ENCODE measurements at regions not wholly inside any gene's neighbourhood (a gene's known extent, or its start where the extent isn't known, plus 50 kb on each side); places are given as distances from the start of the nearest gene placed in this dataset.

DNA sequence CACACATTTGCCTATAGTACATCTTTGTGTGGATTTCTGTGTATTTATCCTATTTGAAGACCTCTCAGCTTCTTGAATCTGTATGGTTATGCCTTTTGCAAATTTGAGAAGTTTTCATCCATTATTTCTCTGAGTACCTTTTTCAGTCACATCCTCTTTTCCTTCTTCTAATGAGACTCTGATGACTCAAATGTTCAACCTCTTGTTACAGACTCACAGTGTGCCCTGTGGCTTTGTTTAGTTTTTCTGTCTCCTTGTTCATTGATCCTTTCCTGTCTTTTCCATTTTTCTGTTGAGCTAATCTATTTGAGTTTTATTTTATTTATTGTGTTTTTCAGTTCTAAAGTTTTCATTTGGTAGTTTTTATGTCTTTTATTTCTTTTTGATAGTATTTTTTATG is 87.0 kb upstream of the LRP1B start:
- TF ChIP-seq, protein P1, sequence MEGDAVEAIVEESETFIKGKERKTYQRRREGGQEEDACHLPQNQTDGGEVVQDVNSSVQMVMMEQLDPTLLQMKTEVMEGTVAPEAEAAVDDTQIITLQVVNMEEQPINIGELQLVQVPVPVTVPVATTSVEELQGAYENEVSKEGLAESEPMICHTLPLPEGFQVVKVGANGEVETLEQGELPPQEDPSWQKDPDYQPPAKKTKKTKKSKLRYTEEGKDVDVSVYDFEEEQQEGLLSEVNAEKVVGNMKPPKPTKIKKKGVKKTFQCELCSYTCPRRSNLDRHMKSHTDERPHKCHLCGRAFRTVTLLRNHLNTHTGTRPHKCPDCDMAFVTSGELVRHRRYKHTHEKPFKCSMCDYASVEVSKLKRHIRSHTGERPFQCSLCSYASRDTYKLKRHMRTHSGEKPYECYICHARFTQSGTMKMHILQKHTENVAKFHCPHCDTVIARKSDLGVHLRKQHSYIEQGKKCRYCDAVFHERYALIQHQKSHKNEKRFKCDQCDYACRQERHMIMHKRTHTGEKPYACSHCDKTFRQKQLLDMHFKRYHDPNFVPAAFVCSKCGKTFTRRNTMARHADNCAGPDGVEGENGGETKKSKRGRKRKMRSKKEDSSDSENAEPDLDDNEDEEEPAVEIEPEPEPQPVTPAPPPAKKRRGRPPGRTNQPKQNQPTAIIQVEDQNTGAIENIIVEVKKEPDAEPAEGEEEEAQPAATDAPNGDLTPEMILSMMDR (conservative IDR thresholded peaks at IDR 0.05 in 1 of 2, IDR thresholded peaks at IDR 0.05 in 1 of 2; ENCODE audit: low read depth in 1 of 2, low read length in 2 of 2), result no peak
- no peak for TF ChIP-seq EZH2 (IDR thresholded peaks at IDR 0.05; ENCODE audit: low read length, missing control alignments)
